Right cardiac atrium (tissue), 5 donors: ENCODE measurements at regions not wholly inside any gene's neighbourhood (a gene's known extent, or its start where the extent isn't known, plus 50 kb on each side); places are given as distances from the start of the nearest gene placed in this dataset.

ENCODE experiments used
- ATAC-seq, 2 donors: fragments of 200-7000 bp; cut with Tn5 transposase; one replicate each; pipeline versions ENCODE4 v1.8.0 to v1.9.1; 2020; ENCODE audit warnings: moderate library complexity in 2 of 2, mild to moderate bottlenecking in 1 of 2
- DNase-seq, 3 donors: peaks; one replicate each; pipeline ENCODE4 v3.0.0-alpha.2; 2020
- H3K27ac ChIP-seq: one replicate; pipeline ENCODE4 v1.5.1; 2013; ENCODE audit warnings: mild to moderate bottlenecking, low read length, control low read depth, moderate library complexity
- H3K27me3 ChIP-seq: one replicate; pipeline ENCODE4 v1.6.1; 2013; ENCODE audit not compliant: control insufficient read depth, insufficient read depth
- H3K4me1 ChIP-seq: one replicate; pipeline ENCODE4 v1.6.1; 2013; ENCODE audit warnings: low read length; ENCODE audit not compliant: control insufficient read depth, insufficient read depth
- H3K4me3 ChIP-seq: one replicate; pipeline ENCODE4 v1.5.1; 2013; ENCODE audit warnings: low read length, control low read depth
- H3K9me3 ChIP-seq: one replicate; pipeline ENCODE4 v1.6.1; 2013; ENCODE audit warnings: low read length; ENCODE audit not compliant: control insufficient read depth
- WGBS: extraction: QIAGEN DNeasy Blood & Tissue Kit; methylation state at CpG from one replicate; pipeline ENCODE4 v1.1.7; 2013; 5-methylcytosine and 5-hydroxymethylcytosine counted together
- intact Hi-C, 4 donors: fragments of 100-400 bp; cut with DNase I; formaldehyde crosslinking; loops; one replicate each; pipeline versions ENCODE4 v1.11.0 to v1.14.0; 2022 to 2023
- donor health status: healthy with polysubstance abuse.
- donor health status: DM: no; HTN: yes; CAD: no.
- donor health status: DM: no; HTN: no; CAD: no.
- donor health status: DM: no; HTN: yes; CAD: no; lungs with severe emphysema.
- donor health status: DM: yes; HTN: yes; CAD: no.

DNA sequence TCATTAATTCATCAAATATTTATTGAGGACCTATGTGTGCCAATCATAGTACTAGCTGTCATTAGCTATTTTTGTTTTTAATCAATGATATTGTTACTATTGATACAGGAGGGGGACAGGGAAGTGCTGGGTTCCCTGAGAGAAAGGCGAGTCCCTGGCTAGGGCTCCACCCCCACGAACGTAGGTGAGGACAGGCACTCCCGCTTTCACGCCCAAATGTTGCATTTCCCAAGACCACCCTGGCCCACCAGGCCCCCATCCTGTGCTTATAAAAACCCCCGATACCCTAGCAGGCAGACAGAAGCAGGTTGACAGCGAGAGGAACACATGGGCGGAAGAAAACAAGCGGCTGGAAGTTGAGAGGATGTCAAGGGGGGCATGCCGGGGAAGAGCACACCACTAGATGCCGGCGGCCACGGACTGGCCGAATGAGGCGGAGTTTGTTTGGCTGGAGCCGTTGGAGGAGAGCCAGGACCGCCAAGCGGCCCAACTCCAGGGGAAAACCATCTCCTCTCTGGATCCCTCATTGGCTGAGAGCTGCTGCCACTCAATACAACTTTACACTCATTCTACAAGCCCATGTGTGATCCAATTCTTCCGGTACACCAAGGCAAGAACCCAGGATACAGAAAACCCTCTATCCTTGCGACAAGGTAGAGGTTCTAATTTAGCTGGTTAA is 798.7 kb upstream of the SEMA6D start:
- intact Hi-C loops, result no loop called here
- H3K9me3 ChIP-seq, result no peaks in the 10 kb centered on the region
- DNase-seq, result peak in 2 of 3 donors; percentile 29 to 36
- WGBS, result 84% methylated on average over 20 of the region's 20 CpGs
- no peaks in the 10 kb centered on the region for H3K27me3 ChIP-seq
- H3K4me1 ChIP-seq, result no peaks in the 10 kb centered on the region
- H3K27ac ChIP-seq, result no peak overlapping the region
- ATAC-seq, result no peak
- no peak overlapping the region for H3K4me3 ChIP-seq

DNA sequence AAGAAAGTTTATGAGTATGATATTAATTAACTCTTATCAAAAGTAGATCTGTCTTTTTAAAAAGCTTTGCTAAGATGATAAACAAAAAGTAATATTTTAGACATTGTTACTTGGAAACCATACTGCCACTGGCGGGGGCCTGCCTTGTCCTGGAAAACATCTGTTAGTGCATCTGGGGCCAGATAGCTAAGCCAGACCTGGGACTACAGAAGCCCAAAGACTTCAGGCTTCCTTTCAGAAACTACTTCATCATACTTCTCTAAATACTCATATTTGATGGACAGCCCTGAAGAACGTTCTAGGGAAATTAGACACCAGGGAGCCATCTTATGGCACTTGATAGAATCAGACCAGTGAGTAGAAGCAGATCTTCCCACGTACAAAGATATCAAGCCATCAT is 795.4 kb upstream of the SEMA6D start:
- H3K27ac ChIP-seq, result no peak overlapping the region
- 39% methylated on average over 3 of the region's 3 CpGs for WGBS
- H3K4me3 ChIP-seq, result no peak overlapping the region
- no peaks in the 10 kb centered on the region for H3K4me1 ChIP-seq
- H3K9me3 ChIP-seq, result no peaks in the 10 kb centered on the region
- ATAC-seq (no peak), DNase-seq (peak in 1 of 3 donors; percentile 33)
- H3K27me3 ChIP-seq, result no peaks in the 10 kb centered on the region
- intact Hi-C loops, result no loop called here

DNA sequence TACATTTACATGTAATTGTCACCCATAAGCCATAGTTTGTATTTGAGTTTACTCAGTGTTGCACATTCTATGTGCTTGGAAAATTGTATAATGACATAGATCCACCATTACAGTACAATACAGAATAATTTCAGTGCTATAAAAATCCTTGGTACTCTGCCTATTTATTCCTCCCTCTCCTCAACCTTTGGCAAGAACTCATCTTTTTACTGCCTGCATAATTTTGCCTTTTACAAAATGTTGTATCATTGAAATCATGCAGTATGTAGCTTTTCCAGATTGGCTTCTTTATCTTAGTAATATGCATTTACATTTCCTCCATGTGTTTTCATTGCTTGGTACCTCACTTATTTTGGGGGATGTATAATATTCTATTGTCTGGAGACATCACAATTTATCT is 786.9 kb upstream of the SEMA6D start:
- Histone ChIP-seq H3K27ac (no peak overlapping the region), H3K9me3 (no peaks in the 10 kb centered on the region), H3K4me3 (no peak overlapping the region), H3K27me3 (no peaks in the 10 kb centered on the region), H3K4me1 (no peaks in the 10 kb centered on the region)
- ATAC-seq (no peak), DNase-seq (no peak)
- intact Hi-C loops, result no loop called here

DNA sequence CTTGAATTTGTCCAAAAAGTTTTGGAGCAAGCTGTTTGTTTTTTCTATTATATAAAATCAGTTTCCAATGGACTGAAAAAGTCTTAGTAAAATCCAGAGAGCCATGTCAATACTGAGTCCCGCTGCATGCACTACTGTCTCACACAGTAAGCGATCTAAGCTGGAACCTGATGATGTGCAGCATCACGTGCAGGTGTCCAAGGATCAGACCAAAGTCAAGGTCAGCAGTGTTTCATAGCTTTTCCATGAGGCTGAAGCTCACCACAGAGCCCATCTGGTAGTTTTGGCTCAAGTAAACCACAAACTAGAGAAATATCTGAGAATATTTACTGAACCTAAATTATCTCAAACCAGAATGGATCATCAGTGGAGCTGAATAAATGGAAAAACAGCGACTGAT is 784.0 kb upstream of the SEMA6D start:
- Histone ChIP-seq H3K27ac (no peak overlapping the region), H3K4me1 (no peaks in the 10 kb centered on the region), H3K9me3 (no peaks in the 10 kb centered on the region), H3K27me3 (no peaks in the 10 kb centered on the region), H3K4me3 (no peak overlapping the region)
- 73% methylated on average over 4 of the region's 4 CpGs for WGBS
- ATAC-seq (no peak), DNase-seq (no peak)
- intact Hi-C loops, result no loop called here

DNA sequence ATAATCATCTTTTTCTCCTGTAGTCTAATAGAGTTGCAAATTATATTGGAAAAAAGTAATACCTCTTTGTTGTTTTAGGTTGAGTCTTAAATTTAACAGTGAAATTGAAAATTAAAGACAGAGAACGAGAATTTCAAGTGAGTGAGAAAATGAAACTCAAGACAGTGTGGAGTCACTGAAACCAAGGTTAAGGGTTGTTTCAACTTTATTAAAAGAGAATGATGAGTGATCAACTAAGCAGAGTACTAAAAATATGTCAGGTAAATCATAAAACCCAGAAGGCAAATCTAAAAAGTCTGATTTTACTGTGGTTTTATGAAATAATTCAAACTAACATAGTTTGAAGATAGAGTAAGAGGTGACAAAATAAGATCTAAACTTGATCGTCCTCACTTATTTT is 782.5 kb upstream of the SEMA6D start:
- H3K4me3 ChIP-seq, result no peak overlapping the region
- ATAC-seq (no peak), DNase-seq (no peak)
- no peaks in the 10 kb centered on the region for H3K27me3 ChIP-seq
- WGBS, result 88% methylated on average over 2 of the region's 2 CpGs
- H3K9me3 ChIP-seq, result no peaks in the 10 kb centered on the region
- H3K4me1 ChIP-seq, result no peaks in the 10 kb centered on the region
- intact Hi-C loops, result no loop called here
- H3K27ac ChIP-seq, result no peak overlapping the region

DNA sequence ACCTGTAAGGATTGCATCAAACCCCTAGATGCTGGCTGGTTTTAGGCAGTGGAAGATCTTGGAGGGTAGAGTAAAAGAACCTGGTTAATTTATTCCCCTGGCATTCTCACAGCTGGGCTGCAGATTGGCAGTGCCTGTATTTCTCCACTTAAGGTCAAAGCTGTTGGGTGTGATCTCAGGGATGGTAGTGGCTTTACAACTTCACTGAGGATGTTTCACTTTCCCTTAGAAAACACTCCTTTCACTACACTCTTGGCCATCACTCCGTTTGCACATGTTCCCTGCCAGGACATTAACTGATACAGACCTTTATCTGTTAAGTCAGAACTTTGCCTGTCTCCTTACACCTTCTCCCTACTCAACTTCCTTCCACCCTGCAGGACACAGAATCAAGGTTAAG is 779.1 kb upstream of the SEMA6D start:
- no peaks in the 10 kb centered on the region for H3K4me1 ChIP-seq
- ATAC-seq, result no peak
- intact Hi-C loops, result no loop called here

DNA sequence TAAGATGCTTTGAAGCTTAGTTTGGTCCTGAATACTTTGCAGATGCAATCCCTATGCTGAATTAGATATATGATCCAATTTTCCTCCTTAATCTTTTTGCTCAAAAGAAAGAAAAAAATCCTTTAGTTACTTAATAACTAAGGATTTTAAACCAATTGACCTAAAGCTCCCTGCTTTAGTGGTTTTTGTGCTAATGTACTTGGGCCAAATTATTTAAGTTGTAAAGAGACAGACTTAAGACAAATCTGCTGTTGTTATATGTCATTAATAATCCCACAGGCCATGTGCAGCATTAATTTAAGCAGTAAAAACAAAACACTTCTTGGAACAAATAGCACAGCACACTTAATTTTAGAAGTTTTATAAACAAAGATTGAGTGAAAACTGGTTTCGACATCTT is 776.1 kb upstream of the SEMA6D start:
- H3K9me3 ChIP-seq, result no peaks in the 10 kb centered on the region
- H3K4me3 ChIP-seq, result no peak overlapping the region
- ATAC-seq (no peak), DNase-seq (no peak)
- 89% methylated on average over 1 of the region's 1 CpG for WGBS
- no peaks in the 10 kb centered on the region for H3K4me1 ChIP-seq
- no peak overlapping the region for H3K27ac ChIP-seq
- no peaks in the 10 kb centered on the region for H3K27me3 ChIP-seq
- intact Hi-C loops, result loop anchor here in 1 of 4 donors (10.0 kb wide), 1 partner anchor 56 kb away; no protein-coding TSS in a partner anchor

More for the DNA sequence above, 779.1 kb upstream of the SEMA6D start:
- DNase-seq, result no peak
- H3K4me3 ChIP-seq, result no peak overlapping the region
- 17% methylated on average over 1 of the region's 1 CpG for WGBS
- H3K27me3 ChIP-seq, result no peaks in the 10 kb centered on the region
- H3K9me3 ChIP-seq, result no peaks in the 10 kb centered on the region
- H3K27ac ChIP-seq, result no peak overlapping the region

DNA sequence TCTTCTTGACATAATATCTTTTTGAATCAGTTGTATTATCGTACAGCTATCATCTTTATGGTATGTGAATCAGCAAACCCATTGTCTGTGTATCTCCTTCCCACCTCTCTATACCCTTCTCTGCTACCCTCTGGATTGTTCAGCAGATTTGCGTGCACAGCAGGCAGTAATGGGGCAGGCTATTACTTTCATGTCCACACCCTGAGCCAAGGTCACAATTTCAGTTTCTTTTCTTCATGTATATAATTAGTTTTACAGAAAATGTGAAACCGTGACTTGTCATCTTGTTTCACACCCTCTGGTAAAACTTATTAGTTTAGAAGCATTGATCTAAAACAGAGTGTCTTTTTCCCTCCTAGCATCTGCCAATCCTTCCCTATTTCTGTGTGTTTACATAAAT is 770.4 kb upstream of the SEMA6D start:
- Histone ChIP-seq H3K9me3 (no peaks in the 10 kb centered on the region), H3K4me3 (no peak overlapping the region), H3K27me3 (no peaks in the 10 kb centered on the region), H3K4me1 (no peaks in the 10 kb centered on the region), H3K27ac (no peak overlapping the region)
- no peak for ATAC-seq
- WGBS, result 86% methylated on average over 3 of the region's 3 CpGs
- no peak for DNase-seq
- intact Hi-C loops, result loop anchor here in 1 of 4 donors (10.0 kb wide), 1 partner anchor 62 kb away; no protein-coding TSS in a partner anchor

DNA sequence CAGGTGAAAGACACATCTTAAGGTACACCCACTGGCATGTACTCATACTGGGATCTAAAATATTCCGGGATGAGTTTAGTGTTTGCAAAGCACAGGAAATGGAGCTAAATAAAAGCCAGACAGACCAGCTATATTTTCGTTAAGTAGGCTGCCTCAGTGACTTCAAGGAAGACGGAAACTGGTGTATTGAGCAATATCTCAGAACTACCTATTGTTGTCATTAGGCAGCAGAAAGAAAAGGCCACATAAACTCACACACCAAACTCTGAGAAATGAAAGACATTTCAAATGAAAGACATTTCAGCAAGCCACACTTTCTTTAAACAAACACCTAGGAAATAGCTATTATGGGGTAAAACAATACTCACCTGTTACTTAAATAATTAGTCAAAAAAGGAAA is 761.7 kb upstream of the SEMA6D start:
- H3K4me3 ChIP-seq, result no peak overlapping the region
- H3K27ac ChIP-seq, result no peak overlapping the region
- 75% methylated on average over 3 of the region's 3 CpGs for WGBS
- H3K9me3 ChIP-seq, result no peaks in the 10 kb centered on the region
- H3K4me1 ChIP-seq, result no peaks in the 10 kb centered on the region
- no peaks in the 10 kb centered on the region for H3K27me3 ChIP-seq
- intact Hi-C loops, result no loop called here
- ATAC-seq, result no peak
- no peak for DNase-seq

DNA sequence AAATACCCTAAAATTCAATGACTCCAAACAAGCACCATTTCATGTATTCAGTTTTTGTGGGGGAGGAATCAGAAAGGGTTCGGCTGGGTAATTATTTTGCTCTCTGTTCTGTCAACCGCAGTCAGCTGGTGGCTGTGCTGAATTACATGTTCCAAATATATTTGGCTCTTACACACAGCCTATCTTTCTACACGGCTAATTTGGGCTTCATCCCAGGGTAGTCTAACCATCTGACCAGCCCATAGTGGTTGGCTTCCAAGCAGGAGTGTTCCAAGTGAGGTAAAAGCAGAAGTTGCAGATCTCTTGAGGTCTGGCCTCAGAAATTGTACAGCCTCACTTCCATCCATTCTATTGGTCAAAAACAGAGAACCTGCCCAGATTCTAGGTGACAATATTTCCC is 760.8 kb upstream of the SEMA6D start:
- H3K9me3 ChIP-seq, result no peaks in the 10 kb centered on the region
- ATAC-seq, result peak; percentile 71 to 97
- H3K27me3 ChIP-seq, result no peaks in the 10 kb centered on the region
- intact Hi-C loops, result no loop called here
- H3K4me1 ChIP-seq, result no peaks in the 10 kb centered on the region
- no peak overlapping the region for H3K27ac ChIP-seq
- DNase-seq, result peak in 2 of 3 donors; percentile 5 to 49
- WGBS, result 45% methylated on average over 3 of the region's 3 CpGs
- no peak overlapping the region for H3K4me3 ChIP-seq

DNA sequence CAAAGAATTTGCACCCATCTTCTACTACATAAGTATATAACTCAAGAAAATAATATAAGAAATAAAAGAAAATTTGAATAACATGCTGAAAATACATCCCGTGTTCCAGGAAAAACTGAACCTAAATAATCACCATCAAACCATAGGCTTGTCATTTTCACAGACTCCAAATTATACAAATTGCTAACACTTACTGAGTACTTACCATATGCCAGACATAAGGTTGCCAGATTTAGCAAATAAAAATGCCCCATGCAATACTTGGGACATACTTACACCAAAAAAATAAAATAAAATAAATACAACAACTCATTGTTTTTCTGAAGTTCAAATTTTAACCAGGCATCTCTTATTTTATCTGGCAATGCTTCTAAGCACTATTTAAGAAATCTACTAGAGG is 760.4 kb upstream of the SEMA6D start:
- Histone ChIP-seq H3K9me3 (no peaks in the 10 kb centered on the region), H3K4me1 (peaks cover 1% of the 10 kb centered on the region), H3K27ac (no peak overlapping the region), H3K27me3 (no peaks in the 10 kb centered on the region), H3K4me3 (no peak overlapping the region)
- DNase-seq (no peak), ATAC-seq (no peak)
- intact Hi-C loops, result no loop called here
- 77% methylated on average over 1 of the region's 1 CpG for WGBS

DNA sequence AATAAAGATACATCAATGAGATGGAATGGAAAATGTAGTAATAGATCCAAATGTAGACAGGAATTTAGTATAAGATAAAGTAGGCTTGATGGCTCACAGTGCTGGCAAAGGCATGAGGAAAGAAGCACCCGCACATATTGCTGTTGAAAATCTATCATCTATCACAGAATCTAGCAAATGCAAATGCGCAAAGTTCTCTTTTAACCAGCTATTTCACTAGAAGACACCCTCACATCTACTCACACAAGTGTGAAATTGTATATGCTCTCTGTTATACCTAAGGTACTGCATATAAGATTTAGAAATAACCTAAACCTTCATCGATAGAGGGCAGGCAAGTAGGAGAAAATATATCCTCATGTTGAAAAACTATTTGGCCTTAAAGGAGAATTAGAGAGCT is 756.7 kb upstream of the SEMA6D start:
- 70% methylated on average over 3 of the region's 3 CpGs for WGBS
- ATAC-seq, result no peak
- H3K27me3 ChIP-seq, result no peaks in the 10 kb centered on the region

More for the DNA sequence above, 756.7 kb upstream of the SEMA6D start:
- peaks cover 1% of the 10 kb centered on the region for H3K4me1 ChIP-seq
- no peak for DNase-seq
- H3K9me3 ChIP-seq, result no peaks in the 10 kb centered on the region
- intact Hi-C loops, result no loop called here
- H3K4me3 ChIP-seq, result no peak overlapping the region
- H3K27ac ChIP-seq, result no peak overlapping the region
